IgD-negative memory B cell (primary cell): ENCODE measurements at regions not wholly inside any gene's neighbourhood (a gene's known extent, or its start where the extent isn't known, plus 50 kb on each side); places are given as distances from the start of the nearest gene placed in this dataset.
"Not testable (repeated sequence)": the region's sequence is repeated elsewhere in the genome, so short reads cannot be mapped to it uniquely, and the experiment has no call there.

Source experiments
- H3K27ac Mint-ChIP-seq, 3 donors: one replicate each; pipeline ENCODE4 v1.8.0; 2020 to 2022; ENCODE audit warnings: mild to moderate bottlenecking in 3 of 3, mixed read lengths in 3 of 3, moderate library complexity in 1 of 3
- H3K27me3 Mint-ChIP-seq: one replicate; pipeline ENCODE4 v1.8.0; 2021; ENCODE audit warnings: mixed read lengths
- H3K36me3 Mint-ChIP-seq: one replicate; pipeline ENCODE4 v1.8.0; 2020; ENCODE audit warnings: mild to moderate bottlenecking, mixed read lengths
- H3K4me1 Mint-ChIP-seq, 3 donors: one replicate each; pipeline ENCODE4 v1.8.0; 2020 to 2022; ENCODE audit warnings: mixed read lengths in 3 of 3, mild to moderate bottlenecking in 1 of 3
- H3K4me3 Mint-ChIP-seq, 4 donors: one replicate each; pipeline ENCODE4 v1.8.0; 2020 to 2022; ENCODE audit warnings: mild to moderate bottlenecking in 4 of 4, mixed read lengths in 4 of 4, moderate library complexity in 3 of 4
- H3K9me3 Mint-ChIP-seq, 3 donors: one replicate each; pipeline ENCODE4 v1.8.0; 2020 to 2021; ENCODE audit warnings: mixed read lengths in 3 of 3, mild to moderate bottlenecking in 1 of 3

- not testable (repeated sequence) for H3K36me3 Mint-ChIP-seq
Measured at GRCh38 chr2:131681611-131682121, 154.0 kb downstream of the CCDC74A start.

GRCh38 chr2:131682122-131682944 lies 154.6 kb downstream of the CCDC74A start:
- Mint-ChIP-seq H3K4me3 (peak overlapping the region; percentile 84 to 97 (median 94)), H3K4me1 (peaks cover 16 to 27% (median 22%) of the 10 kb centered on the region in 3 donors), H3K27ac (peak overlapping the region; percentile 23 to 32 (median 31)), H3K27me3 (peaks cover 3% of the 10 kb centered on the region), H3K9me3 (no peaks in the 10 kb centered on the region), H3K36me3 (peaks cover 7% of the 10 kb centered on the region)

More at GRCh38 chr2:131681611-131682121, 154.0 kb downstream of the CCDC74A start:
- not testable (repeated sequence) for H3K9me3 Mint-ChIP-seq, H3K27ac Mint-ChIP-seq, H3K27me3 Mint-ChIP-seq
- Mint-ChIP-seq H3K4me1 (peaks cover 16 to 27% (median 22%) of the 10 kb centered on the region in 3 donors), H3K4me3 (peak overlapping the region; percentile 84 to 97 (median 94))

DNA sequence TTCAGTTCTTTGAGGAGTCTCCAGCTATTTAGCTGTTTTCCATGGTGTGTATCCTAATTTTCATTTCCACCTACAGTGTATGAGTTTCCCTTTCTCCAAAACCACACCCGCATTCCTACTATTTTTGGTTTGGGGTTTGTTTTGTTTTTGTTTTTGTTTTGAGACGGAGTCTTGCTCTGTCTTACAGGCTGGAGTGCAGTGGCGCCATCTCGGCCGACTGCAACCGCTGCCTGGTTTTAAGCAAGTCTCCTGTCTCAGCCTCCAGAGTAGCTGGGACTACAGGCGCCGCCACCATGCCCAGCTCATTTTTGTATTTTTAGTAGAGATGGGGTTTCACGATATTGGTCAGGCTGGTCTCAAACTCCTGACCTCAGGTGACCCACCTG lies 155.2 kb downstream of the CCDC74A start:
- not testable (repeated sequence) for H3K9me3 Mint-ChIP-seq, H3K36me3 Mint-ChIP-seq, H3K27me3 Mint-ChIP-seq
- Mint-ChIP-seq H3K27ac (peak overlapping the region; percentile 23 to 32 (median 31)), H3K4me1 (peaks cover 16 to 27% (median 22%) of the 10 kb centered on the region in 3 donors), H3K4me3 (peak overlapping the region; percentile 84 to 97 (median 94))

- H3K27me3 Mint-ChIP-seq, H3K9me3 Mint-ChIP-seq: not testable (repeated sequence)
- H3K27ac Mint-ChIP-seq: peak overlapping the region in 1 of 3 donors; percentile 36
- peaks cover 16 to 27% (median 20%) of the 10 kb centered on the region in 3 donors for H3K4me1 Mint-ChIP-seq
- H3K4me3 Mint-ChIP-seq: peak overlapping the region in 2 of 4 donors; percentile 52 to 91
- peaks cover 16% of the 10 kb centered on the region for H3K36me3 Mint-ChIP-seq
Measured at GRCh38 chr2:131684631-131685316, 157.1 kb downstream of the CCDC74A start.

- not testable (repeated sequence) for H3K27me3 Mint-ChIP-seq, H3K27ac Mint-ChIP-seq, H3K9me3 Mint-ChIP-seq, H3K4me3 Mint-ChIP-seq
- peaks cover 14 to 23% (median 17%) of the 10 kb centered on the region in 3 donors for H3K4me1 Mint-ChIP-seq
- peaks cover 26% of the 10 kb centered on the region for H3K36me3 Mint-ChIP-seq
Measured at GRCh38 chr2:131686164-131686893, 158.6 kb downstream of the CCDC74A start.

GRCh38 chr2:131686894-131687238 lies 159.2 kb downstream of the CCDC74A start:
- peaks cover 26% of the 10 kb centered on the region for H3K36me3 Mint-ChIP-seq
- not testable (repeated sequence) for H3K27me3 Mint-ChIP-seq

DNA sequence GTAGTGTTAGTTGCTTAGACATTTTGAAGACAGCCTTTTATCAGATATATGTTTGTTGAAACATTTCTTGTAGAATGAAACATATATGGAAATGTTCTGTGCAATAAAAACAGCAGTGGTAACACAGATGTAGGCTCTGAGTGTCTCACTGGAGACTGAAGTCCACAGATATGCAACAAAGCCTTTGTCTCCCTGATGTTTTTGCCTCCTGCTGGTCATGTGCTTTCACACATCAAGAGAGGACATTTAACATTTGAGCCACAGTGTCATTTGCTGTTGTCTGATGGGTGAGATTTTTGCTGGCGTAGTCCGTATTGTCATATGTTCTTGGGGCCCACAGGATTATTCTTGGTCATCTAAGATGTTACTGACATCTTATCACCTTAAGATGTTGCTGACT lies 161.4 kb downstream of the CCDC74A start:
- H3K4me1 Mint-ChIP-seq: peaks cover 0 to 10% (median 7%) of the 10 kb centered on the region in 3 donors
- H3K36me3 Mint-ChIP-seq: peaks cover 26% of the 10 kb centered on the region
- H3K27me3 Mint-ChIP-seq, H3K4me3 Mint-ChIP-seq, H3K9me3 Mint-ChIP-seq, H3K27ac Mint-ChIP-seq: not testable (repeated sequence)

More at GRCh38 chr2:131686894-131687238, 159.2 kb downstream of the CCDC74A start:
- peaks cover 11 to 22% (median 14%) of the 10 kb centered on the region in 3 donors for H3K4me1 Mint-ChIP-seq
- H3K9me3 Mint-ChIP-seq, H3K4me3 Mint-ChIP-seq, H3K27ac Mint-ChIP-seq: not testable (repeated sequence)

GRCh38 chr2:131711268-131711667 lies 183.6 kb downstream of the CCDC74A start:
- H3K27ac Mint-ChIP-seq, H3K4me3 Mint-ChIP-seq, H3K9me3 Mint-ChIP-seq, H3K4me1 Mint-ChIP-seq, H3K27me3 Mint-ChIP-seq, H3K36me3 Mint-ChIP-seq: not testable (repeated sequence)

DNA sequence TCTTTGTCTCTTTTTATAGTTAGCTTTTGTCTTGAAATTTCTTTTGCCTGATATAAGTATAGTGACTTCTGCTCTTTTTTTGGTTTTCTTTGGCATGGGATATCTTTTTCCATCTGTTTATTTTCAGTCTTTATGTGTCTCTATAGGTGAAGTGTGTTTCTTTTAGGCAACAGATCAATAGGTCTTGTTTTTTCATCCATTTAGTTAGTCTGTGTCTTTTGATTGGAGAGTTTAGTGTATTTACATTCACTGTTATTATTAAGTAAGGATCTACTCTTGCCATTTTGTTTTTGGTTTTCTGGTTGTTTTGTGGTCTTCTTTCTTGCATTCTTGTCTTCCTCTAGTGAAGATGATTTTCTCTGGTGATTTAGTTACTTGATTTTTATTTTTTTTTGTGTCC lies 190.2 kb downstream of the CCDC74A start:
- H3K27me3 Mint-ChIP-seq, H3K4me1 Mint-ChIP-seq, H3K9me3 Mint-ChIP-seq, H3K4me3 Mint-ChIP-seq, H3K27ac Mint-ChIP-seq: not testable (repeated sequence)
- H3K36me3 Mint-ChIP-seq: peaks cover 21% of the 10 kb centered on the region

DNA sequence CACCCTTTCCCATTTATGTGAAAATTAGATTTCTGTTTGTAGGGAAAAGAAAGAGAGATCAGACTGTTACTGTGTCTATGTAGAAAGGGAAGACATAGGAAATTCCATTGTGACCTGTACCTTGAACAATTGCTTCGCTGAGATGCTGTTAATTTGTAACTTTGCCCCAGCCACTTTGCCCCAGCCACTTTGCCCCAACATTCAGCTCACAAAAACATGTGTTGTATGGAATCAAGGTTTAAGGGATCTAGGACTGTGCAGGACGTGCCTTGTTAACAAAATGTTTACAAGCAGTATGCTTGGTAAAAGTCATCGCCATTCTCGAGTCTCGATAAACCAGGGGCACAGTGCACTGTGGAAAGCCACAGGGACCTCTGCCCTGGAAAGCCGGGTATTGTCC lies 193.5 kb downstream of the CCDC74A start:
- H3K27ac Mint-ChIP-seq, H3K27me3 Mint-ChIP-seq: not testable (repeated sequence)

DNA sequence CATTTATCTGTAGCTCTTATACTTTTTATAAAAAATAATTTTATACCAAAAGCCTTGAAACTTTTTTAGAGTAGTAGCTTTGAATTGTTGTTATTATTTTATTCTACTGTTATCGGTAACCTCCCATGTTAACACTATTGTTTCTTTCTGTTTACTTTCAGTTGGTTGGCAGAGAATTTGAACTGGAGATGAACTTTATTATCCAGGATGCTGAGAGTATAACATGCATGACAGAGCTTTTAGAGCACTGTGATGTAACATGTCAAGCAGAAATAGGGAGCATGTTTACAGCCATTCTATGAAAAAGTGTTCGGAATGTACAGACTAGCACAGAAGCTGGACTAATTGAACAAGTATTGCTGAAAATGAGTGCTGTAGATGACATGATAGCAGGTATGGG lies 194.6 kb downstream of the CCDC74A start:
- H3K4me3 Mint-ChIP-seq, H3K4me1 Mint-ChIP-seq, H3K27me3 Mint-ChIP-seq, H3K27ac Mint-ChIP-seq, H3K9me3 Mint-ChIP-seq: not testable (repeated sequence)
- peaks cover 13% of the 10 kb centered on the region for H3K36me3 Mint-ChIP-seq

More for the DNA sequence above, 193.5 kb downstream of the CCDC74A start:
- H3K4me3 Mint-ChIP-seq, H3K4me1 Mint-ChIP-seq, H3K9me3 Mint-ChIP-seq: not testable (repeated sequence)
- H3K36me3 Mint-ChIP-seq: peaks cover 15% of the 10 kb centered on the region

- Mint-ChIP-seq H3K4me3 (no peak overlapping the region), H3K36me3 (peaks cover 5% of the 10 kb centered on the region), H3K27ac (no peak overlapping the region), H3K4me1 (no peaks in the 10 kb centered on the region), H3K27me3 (no peaks in the 10 kb centered on the region), H3K9me3 (no peaks in the 10 kb centered on the region)
Measured at GRCh38 chr2:131724019-131724418, 196.3 kb downstream of the CCDC74A start.

DNA sequence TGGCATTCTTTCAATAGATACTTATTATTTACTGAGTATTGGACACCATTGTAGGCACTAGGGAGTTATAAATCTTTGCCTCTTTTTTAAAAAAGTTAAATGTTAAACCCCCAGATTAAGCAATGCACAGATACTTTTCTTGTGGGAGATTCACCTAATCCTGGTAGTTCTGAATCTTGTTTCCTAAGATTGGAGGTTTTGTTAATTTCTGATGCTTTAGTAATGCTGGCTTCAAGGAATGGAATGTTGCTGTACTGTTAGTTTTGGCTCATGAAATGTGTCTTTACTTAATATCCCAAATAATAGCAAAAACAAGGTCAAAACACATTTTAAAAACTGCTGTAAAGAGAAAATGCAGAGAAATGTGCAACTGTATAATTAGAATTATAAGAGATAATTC lies 200.8 kb downstream of the CCDC74A start:
- H3K9me3 Mint-ChIP-seq, H3K4me1 Mint-ChIP-seq, H3K36me3 Mint-ChIP-seq, H3K27ac Mint-ChIP-seq, H3K4me3 Mint-ChIP-seq, H3K27me3 Mint-ChIP-seq: not testable (repeated sequence)

GRCh38 chr2:131733530-131733929 lies 205.8 kb downstream of the CCDC74A start:
- H3K4me3 Mint-ChIP-seq, H3K9me3 Mint-ChIP-seq, H3K27ac Mint-ChIP-seq, H3K27me3 Mint-ChIP-seq, H3K36me3 Mint-ChIP-seq, H3K4me1 Mint-ChIP-seq: not testable (repeated sequence)

DNA sequence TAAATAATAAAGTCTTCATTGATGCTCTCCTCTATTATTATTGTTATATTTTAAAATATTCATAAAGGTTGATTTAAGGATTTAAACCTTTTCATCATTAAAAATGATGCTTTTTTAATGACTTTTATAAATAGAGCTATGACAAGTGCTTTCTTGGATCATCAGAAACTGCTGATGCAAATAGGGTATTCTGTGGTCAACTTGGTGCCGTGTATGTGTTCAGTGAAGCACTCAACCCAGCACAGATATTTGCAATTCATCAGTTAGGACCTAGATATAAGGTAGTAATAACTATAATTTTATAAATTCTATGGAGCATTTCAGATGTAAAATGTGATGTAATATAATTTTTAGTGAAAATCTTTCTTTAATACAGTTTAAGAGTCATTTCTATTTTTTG lies 208.7 kb downstream of the CCDC74A start:
- H3K9me3 Mint-ChIP-seq, H3K4me1 Mint-ChIP-seq: not testable (repeated sequence)

More for the DNA sequence above, 208.7 kb downstream of the CCDC74A start:
- not testable (repeated sequence) for H3K4me3 Mint-ChIP-seq, H3K27ac Mint-ChIP-seq, H3K27me3 Mint-ChIP-seq, H3K36me3 Mint-ChIP-seq
